DMS53 treated with DMSO at 0.1 percent for 48 hours (cell line): ENCODE measurements at regions not wholly inside any gene's neighbourhood (a gene's known extent, or its start where the extent isn't known, plus 50 kb on each side); places are given as distances from the start of the nearest gene placed in this dataset.

ENCODE experiments used
- DNase-seq: peaks from one replicate; lab custom pipeline; 2025; ENCODE audit not compliant: unreplicated experiment; lab: John Stamatoyannopoulos, UW

DNA sequence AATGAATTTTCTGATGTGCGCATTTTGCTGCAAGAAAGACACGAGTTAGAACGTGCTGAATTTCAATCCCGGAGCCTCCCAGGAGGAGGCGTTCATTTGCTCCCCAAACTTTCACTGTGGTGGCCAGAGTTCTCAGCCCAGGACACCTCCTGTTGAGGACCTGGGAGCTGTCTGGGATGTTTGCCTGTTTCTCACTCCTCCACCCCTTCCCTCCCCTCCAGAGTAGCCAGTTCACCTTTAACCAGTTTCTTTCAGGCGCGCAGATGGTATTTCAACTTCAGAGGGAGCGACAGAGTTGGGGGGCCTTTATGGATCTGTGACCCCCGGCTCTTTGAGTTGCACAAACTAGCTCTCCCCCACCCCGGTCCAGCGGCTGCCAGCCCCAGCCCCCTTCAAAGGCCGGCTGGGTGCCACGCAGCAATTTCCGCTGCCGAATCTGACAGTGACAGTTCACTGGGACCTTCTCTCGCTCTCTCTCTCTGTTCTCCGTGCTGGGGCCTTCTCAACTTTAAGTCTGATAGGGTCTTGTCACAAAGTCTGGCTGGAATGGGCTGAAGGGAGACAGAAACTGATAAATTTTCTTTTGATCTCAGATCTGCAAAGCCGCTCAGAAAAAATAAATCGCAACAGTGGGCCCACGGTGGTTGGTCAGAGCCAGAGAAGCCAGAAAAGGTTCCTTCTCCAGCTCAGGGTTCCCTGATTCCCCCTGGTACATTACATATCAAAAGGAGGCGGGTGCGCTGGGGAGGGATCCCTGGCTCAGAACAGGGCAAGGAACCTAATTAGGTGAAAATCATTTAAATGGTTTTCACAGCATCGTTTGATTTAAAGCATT, 100.0 kb upstream of the STX18 start:
- no peak for DNase-seq

DNA sequence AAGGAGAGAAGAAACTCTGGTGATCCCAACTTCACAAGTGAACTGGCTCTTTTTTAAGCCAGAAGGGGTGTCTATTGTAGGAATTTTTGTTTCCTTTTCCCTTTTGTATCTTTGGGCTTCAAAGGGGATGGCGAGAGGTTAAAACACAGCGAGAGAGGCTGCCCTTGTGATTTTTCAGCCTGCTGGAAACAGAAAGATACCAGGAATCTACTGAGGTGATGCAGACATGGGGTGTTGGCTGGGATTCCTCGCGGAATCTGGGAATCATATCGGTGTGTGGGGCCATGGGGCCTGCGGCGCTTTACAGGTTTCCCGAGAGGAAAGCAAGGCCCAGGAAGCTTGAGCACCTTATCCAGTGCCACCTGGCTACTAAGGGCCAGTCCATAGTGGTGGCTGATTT, 99.4 kb upstream of the STX18 start:
- DNase-seq = no peak

DNA sequence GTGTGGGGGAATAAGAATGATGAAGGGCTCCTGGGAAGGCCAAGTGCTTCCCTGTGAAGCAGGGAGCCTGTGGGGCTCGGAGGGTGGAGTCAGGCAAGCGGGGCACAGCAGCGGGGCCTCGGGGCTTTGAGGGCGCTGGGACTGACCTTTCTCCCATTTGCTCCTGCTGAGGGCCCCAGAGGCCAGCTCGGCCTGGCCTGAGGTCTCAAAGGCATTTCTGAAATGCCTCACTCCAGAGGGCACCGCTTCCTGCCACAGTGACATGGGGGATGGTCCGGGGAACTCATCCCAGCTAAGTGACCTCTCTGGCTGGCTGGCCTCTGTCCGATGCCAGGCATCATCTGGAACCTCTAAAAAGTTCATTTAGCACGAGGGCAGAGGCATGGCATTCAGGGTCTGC, 98.8 kb upstream of the STX18 start:
- no peak for DNase-seq

DNA sequence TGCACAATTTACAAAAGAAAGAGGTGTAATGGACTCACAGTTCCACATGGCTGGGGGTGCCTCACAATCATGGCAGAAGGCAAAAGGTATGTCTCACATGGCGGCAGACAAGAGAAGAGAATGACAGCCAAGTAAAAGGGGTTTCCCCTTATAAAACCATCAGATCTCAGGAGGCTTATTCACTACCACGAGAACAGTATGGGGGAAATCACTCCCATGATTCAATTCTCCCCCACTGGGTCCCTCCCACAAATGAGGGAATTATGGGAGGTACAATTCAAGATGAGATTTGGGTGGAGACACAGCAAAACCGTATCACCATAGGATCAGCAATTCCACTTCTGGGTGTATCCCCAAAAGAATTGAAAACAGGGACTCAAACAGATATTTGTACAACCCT, 97.5 kb upstream of the STX18 start:
- no peak for DNase-seq

DNA sequence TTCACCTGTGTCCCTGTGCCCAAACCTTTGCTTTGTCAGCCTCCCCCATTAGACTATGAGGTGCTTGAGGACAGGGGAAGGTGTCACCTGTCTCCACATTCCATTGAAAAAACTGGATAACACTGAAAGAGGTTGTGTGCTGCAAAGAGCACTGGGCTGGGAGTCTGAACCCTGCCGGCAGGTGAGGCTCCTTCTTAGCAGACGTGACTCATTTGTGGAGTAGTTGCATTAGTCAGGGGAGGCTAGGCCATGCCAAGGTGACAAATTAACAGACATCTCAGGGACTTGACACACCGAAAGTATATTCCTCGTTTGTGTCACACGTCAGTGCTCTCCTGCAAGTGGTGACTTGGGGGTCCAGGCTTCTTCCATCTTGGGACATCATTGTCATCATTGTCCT, 95.9 kb upstream of the STX18 start:
- no peak for DNase-seq

DNA sequence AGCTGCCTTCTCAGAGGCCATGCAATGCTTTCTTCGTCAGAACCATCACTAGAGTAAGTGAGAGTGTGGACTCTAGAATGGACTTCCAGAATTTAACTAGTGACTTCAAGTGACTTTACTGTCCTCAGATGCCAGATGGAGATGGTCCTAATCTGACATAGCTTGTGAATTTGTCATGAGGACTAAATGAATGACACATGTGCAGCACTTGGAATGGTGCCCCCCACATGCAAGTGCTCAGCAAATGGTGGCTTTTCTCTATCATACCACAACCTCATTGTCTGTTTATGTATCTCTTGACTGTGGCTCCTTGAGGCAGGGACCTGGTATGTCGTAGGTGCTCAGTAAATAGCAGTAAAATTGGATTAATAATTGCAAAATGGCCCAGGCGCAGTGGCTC, 91.6 kb upstream of the STX18 start:
- DNase-seq = no peak

DNA sequence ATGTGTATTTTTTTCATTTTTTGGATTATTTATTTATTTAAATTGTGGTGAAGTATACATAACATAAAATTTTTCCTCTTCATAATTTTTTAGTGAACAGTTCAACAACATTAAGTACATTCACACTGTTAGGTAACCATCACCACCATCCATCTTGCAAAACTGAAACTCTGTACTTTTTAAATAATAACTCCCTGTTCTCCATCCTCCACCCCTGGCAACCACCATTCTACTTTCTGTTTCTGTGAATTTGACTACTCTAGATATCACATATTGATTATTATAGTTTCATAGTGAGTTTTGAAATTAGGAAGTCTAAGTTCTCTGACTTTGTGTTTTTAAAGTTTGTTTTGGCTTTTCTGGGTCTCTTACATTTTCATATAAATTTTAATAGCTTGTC, 89.3 kb upstream of the STX18 start:
- DNase-seq = no peak

DNA sequence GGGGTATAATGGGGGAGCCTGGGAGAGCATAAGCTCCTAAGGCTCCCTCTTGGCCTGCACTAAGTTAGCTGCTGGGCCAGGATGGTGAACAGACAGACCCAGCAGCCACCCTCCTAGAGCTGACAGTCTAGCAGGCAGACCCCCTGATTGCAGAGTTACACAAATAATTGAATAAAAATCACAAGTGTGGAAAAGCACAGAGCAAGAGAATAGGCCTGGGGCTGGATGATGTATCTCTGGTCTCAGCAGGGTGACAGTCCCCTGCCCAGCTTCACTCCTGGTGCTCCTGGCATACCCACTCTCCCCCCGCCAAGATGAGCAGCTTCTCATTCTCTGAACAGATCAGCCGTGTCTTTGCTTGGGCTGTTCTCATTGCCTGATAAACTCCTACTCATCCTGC, 86.1 kb upstream of the STX18 start:
- no peak for DNase-seq

DNA sequence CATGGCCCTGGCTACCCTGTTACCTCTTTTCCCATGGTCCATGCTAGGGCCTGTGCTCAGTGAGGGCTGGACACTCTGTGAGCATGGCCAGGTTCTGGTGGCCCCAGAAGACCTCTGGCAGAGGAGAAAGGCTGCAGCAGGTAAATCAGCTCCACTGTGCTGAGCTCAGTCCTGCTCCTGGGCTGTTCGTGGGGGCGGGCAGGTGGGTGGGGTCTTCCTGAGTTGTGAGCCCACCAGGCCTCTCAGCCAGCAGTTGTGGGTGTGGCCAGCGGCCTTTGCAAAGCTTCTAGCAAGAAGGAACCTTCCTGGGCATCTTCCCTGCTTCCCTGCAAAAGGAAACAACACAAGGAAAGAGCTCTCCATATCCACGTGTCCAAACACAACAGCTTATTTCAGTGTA, 85.3 kb upstream of the STX18 start:
- DNase-seq = no peak

DNA sequence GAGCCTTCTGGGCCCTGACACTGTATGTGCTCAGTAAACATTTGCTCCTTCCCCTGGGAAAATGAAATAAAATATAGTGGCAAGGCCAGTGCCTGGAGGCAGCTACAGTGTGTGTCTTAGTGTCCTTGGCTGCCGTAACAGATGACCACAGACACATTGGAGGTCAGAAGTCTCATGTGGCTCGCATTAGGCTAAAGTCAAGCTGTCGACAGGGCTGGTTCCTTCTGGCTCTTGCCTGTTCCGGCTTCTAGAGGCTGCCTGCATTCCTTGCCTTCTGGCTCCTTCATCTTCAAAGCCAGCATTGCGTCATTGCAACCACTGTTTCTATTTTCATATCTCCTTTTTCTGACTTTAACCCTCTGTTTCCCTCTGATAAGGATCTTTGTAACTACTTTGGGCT, 83.6 kb upstream of the STX18 start:
- DNase-seq = no peak

DNA sequence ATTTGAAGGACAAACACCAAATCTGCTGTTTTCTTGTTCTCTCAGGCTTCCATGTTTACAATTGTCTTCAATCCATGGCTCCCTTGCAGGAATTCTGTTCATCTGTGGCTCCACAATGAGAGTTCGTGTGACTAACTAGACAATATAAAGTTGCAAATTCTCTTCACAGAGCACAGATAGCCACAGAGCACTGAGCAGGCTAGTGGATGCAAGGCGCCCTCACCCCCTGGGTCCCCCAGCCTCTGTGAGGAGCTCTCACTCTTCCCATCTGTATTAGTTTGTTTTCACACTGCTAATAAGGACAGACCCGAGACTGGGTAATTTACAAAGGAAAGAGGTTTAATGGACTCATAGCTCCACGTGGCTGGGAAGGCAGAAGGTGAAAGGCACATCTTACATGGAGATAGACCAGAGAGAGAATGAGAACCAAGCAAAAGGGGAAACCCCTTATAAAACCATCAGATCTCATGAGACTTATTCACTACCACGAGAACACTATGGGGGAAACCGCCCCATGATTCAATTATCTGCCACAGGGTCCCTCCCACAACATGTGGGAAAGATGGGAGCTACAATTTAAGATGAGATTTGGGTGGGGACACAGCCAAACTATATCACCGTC, 82.5 kb upstream of the STX18 start:
- no peak for DNase-seq

DNA sequence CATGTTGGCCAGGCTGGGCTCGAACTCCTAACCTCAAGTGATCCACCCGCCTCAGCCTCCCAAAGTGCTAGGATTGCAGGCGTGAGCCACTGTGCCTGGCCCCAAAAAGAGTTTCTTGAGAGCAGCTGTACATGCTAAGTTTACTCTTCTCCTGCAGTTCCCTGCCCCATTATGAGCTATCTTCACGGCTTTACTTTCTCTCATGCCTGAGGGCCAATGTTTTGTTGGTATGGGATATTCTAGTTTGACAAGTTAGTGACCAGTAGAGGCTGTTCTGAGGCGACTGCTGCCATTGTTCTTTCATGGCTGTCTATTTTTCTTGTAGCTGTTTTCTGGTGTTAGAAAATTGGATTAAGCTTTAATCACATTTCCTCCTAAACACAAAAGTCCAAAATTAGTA, 78.0 kb upstream of the STX18 start:
- DNase-seq = no peak

DNA sequence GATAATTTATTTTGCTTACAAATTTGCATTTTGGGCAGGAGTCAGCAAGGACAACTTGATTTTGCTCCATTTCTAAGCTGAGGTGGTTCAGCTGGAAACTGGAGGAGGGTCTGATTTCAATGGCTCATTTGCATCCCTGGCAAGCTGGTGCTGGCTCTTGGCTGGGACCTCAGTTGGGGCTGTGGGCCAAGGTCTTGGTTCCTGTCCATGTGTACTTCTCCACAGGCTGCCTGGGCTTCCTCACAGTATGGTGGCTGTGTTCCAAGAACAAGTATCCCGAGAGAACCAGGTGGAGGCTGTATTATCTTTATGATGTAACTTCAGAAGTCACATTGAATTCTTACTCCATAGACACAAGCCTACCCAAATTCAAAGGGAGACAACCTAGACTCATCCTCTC, 77.0 kb upstream of the STX18 start:
- DNase-seq = no peak

DNA sequence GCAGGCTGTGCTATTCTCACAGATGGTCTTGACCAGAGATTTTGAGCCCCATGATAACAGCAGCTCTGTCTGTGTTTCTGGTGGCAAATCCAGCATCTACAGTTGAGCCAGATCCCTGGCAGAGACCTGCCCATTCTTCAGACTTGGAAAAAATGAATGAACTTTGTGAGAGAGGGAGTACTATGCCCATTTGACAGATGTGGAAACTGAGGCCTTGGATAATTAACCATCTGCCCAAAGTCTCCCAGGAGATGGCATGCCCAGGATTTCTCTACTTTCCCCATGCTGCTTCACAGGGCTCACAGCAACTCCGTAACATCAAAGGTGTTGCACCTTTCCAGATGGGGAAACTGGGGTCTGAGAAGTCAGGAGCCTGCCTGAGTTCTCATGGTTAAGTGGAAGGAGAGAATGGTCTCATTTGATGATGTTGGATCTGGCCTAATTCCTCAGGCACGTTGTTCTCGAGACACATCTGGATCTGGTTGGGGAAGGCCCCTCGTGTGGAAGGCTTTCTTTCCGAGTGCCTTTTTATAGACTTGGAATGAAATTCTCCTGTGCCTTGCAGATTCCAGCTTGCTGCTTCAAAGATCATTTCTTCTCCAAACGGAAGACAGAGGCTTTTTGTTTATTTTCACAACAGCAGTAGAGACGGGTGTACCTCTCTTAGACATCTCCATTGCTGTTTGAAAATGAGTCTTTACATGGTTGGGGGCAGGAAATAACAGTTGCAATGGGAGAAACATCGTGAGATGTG, 73.3 kb upstream of the STX18 start:
- no peak for DNase-seq

DNA sequence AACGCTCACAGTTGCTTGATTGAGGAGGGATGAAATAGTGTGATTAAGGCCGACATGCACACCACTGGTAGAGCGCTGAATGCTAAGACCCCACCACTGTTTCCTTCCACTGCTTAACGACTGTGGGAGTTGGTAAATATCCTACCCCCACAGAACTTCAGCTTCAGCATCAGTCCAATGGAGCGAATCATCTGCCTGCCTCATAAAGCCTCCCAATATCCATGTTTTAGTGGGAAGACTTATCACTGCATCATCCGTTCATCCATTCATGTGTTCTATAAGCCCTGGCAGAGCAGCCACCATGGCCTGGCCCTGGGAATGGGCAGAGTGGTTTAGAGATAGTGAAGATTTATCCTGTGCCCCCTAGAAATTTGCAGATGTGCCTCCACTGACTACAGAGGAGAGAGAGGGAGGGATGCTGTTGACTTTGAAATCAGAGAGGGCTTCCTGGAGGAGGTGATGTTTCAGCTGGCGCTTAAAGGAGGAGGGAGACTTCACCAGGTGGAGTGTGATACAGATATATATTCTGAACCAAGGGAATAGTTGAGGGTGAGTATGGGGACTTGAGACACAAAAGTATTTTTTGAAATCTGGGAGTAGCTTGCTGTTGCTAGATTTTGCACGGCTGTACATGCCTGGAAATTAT, 71.9 kb upstream of the STX18 start:
- DNase-seq = no peak

DNA sequence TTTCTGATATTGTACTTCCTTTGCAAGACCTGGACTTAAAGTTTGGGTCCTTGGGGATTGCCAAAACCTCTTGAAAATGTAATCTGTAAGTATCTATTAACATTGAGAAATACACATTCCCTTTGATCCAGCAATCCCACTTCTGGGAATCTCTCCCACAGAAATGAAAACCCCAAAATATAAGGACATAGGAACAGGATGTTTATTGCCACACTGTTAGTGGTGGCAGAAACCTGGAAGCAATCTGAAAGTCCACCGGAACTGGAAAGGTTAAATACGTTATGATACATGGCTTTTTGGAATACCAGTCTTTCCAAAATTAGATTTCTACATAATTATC, 71.2 kb upstream of the STX18 start:
- DNase-seq = no peak

DNA sequence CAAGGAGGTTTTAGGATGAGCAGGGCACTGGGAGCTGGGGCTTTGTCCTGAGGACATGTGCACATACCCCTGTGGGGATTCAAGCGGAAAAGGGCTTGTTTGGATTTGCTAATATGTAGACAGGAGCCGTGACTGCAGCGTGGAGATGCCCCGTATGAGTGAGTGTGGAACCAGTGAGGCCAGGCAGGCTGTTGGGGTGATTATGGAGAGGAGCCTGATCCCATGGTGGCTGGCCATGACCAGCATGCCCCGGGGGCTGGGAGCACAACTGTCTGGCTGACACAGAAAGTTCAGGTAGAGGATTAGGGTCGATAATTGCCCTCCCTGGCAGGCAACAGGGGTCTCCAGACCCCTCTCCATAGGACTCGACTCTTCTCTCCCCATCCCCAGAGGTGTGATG, 68.8 kb upstream of the STX18 start:
- DNase-seq = no peak

DNA sequence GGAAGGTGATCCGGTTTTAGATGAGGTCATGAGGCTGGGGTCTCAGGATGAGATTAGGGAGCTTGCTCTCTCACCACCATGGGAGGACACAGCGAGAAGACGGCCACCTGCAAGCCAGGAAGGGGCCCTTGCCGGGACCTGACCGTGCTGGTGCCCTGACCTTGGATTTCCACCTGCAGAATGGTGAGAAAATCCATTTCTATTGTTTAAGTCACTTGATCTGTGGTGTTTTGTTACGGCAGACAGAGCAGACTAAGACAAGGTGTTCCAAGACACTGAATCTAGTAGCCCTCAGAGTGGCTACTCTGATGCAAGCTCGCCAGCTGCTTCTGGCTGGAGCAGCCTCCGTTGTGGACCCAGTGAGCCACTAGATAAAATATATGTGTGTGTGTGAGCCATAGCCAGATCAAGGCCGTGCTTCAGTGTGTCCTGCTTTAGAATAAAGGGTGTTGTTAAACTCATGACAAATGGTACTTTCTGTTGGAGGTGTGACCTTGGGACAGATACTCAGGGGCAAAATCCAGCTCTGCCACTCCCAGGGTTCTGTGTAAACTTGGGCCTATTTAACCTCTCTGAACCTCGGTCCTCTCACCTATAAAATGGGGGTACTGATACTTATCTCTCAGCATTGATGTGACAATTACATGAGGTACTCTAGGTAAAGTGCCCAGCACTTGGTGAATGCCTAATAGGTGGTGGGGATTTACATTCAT, 67.9 kb upstream of the STX18 start:
- DNase-seq = no peak

DNA sequence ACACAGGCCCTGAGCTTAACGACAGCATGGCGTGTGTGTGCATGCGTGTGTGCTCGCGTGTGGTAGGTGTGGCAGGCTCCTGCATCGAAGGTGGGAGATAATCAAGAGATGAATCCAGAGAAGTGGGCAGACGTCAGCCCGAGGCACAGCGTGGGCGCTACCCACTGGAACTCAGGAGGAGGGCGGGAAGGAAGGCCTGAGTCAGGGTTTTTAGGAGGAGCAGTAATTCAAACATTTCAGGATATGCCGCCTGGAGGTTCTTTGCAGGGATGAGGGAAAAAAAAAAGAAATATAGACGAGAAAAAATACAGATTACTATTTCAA, 66.3 kb upstream of the STX18 start:
- DNase-seq = no peak

DNA sequence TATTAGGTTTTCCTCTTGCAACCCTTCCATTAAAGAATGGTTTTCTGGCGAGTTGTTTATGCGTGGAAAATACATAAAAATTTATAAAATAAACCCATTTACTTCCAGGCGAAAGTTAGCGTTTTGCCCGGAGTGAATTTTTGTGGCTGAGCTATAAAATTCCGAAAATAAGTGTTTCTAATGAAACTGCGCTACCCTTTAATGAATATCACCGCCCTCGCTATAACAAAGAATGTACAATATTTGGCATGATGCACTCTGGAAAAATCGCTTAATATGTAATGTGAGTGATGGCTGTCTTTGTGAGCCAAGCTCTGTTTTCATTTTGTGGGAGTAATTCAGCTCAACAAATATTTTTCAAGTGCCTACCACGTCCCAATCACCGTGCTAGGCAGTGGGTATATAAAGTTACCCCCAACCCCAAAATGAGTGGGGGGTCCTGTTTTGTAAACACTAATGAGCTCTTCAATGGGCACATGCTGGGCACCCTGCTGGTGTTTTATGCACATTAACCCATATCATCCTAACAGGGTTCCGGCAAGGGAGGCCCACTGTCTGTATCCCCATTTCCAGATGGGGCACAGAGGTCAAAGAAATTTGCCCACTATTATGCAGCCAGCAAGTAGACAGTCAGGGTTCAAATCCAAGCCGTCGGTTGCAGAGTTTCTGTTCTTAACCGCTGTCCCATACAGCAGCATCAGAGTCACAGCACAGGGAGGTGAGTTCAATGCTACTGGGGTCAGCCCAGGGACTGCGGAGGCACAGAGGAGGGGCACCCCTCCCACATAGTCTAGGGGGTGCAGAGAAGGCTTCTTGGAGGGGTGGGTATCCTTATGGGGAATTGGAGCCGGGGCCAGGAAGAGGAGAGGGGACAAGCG, 65.7 kb upstream of the STX18 start:
- no peak for DNase-seq
